ENCODE measurements at regions not wholly inside any gene's neighbourhood (a gene's known extent, or its start where the extent isn't known, plus 50 kb on each side); places are given as distances from the start of the nearest gene placed in this dataset.

DNA sequence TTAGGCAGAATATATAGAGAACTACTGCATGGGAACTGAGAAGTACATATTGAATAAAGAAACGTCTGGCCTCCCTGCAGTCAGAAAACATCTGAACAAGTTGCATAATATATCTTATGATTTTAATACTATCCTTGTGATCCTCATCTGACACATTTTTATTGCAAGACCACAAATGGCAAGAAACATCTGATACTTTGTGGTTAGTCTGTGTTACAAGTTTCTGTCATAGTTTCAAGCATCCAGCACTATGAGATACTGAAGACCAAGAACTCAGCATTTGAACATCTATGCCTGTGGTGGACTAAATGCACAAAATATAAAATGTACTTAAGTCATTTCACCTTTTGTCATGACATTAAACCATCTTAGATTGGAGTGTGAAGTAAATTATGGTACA is 1175.8 kb upstream of the MIR17HG start:
- WGBS, 2 donors: 27 to 45% methylated on average over 1 of the region's 1 CpG
- Histone ChIP-seq H3K27me3 (ENCODE audit: control insufficient read depth in 1 of 2, insufficient read depth in 2 of 2, low read length in 2 of 2) (no peaks in the 10 kb centered on the region), H3K4me3 (ENCODE audit: low read depth in 1 of 2, low read length in 2 of 2) (no peak overlapping the region), H3K36me3 (ENCODE audit: control insufficient read depth in 2 of 2, insufficient read depth in 2 of 2, low read length in 1 of 2) (no peaks in the 10 kb centered on the region), H3K9me3 (ENCODE audit: control insufficient read depth in 2 of 2, insufficient read depth in 1 of 2, low read depth in 1 of 2, low read length in 1 of 2) (no peaks in the 10 kb centered on the region), H3K4me1 (ENCODE audit: control insufficient read depth in 2 of 2, insufficient read depth in 2 of 2, low read length in 1 of 2) (no peaks in the 10 kb centered on the region), H3K27ac (ENCODE audit: low read depth in 2 of 2, low read length in 1 of 2) (no peak overlapping the region)

GRCh38 chr13:90177512-90177911 is 1170.0 kb upstream of the MIR17HG start:
- Histone ChIP-seq H3K9me3 (ENCODE audit: control insufficient read depth in 2 of 2, insufficient read depth in 1 of 2, low read depth in 1 of 2, low read length in 1 of 2) (no peaks in the 10 kb centered on the region), H3K27ac (ENCODE audit: low read depth in 2 of 2, low read length in 1 of 2) (no peak overlapping the region), H3K27me3 (ENCODE audit: control insufficient read depth in 1 of 2, insufficient read depth in 2 of 2, low read length in 2 of 2) (no peaks in the 10 kb centered on the region), H3K4me3 (ENCODE audit: low read depth in 1 of 2, low read length in 2 of 2) (no peak overlapping the region), H3K36me3 (ENCODE audit: control insufficient read depth in 2 of 2, insufficient read depth in 2 of 2, low read length in 1 of 2) (no peaks in the 10 kb centered on the region), H3K4me1 (ENCODE audit: control insufficient read depth in 2 of 2, insufficient read depth in 2 of 2, low read length in 1 of 2) (no peaks in the 10 kb centered on the region)
- 79 to 84% methylated on average over 1 of the region's 1 CpG for WGBS, 2 donors

DNA sequence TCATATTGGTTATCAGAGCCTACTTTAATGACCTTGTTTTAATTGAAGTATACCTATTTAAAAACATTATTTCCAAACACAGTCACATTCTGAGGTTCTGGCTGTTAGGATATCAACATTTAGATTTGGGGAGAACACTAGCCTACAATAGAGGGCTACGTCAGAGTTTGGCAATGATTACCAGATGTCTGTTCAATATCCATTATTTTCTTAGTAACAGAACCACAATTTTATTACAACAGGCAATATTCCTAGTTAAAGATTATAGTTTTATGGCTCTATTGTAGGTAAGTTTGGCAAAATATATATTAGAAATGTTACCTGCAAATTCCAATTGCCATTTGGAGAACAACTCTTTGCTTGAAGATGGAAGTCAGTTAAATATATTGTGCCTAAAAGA is 1163.1 kb upstream of the MIR17HG start:
- no peaks in the 10 kb centered on the region for H3K4me1 ChIP-seq (ENCODE audit: control insufficient read depth in 2 of 2, insufficient read depth in 2 of 2, low read length in 1 of 2)
- no peaks in the 10 kb centered on the region for H3K27me3 ChIP-seq (ENCODE audit: control insufficient read depth in 1 of 2, insufficient read depth in 2 of 2, low read length in 2 of 2)
- H3K27ac ChIP-seq (ENCODE audit: low read depth in 2 of 2, low read length in 1 of 2): no peak overlapping the region
- WGBS, 2 donors: 59 to 84% methylated on average over 1 of the region's 1 CpG
- no peaks in the 10 kb centered on the region for H3K36me3 ChIP-seq (ENCODE audit: control insufficient read depth in 2 of 2, insufficient read depth in 2 of 2, low read length in 1 of 2)
- no peak overlapping the region for H3K4me3 ChIP-seq (ENCODE audit: low read depth in 1 of 2, low read length in 2 of 2)
- H3K9me3 ChIP-seq (ENCODE audit: control insufficient read depth in 2 of 2, insufficient read depth in 1 of 2, low read depth in 1 of 2, low read length in 1 of 2): no peaks in the 10 kb centered on the region

DNA sequence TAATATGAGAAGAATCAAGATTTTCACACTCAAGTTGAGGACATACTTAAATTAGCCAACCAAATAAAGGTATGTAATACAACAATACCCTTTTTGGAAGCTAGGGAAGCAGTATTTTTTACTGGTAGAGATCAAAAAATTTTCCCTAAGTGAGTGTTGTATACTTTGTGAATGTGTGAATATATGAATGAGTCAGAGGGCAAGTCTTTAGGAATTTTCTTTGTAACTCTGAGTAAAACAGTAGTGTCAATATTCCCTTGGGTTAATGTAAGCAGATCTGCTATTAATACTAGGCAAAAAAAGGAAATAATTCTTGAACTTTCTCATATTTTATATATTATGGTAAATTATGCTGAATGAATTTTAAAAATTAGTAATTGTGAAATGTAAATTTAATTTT is 1161.8 kb upstream of the MIR17HG start:
- no peaks in the 10 kb centered on the region for H3K4me1 ChIP-seq (ENCODE audit: control insufficient read depth in 2 of 2, insufficient read depth in 2 of 2, low read length in 1 of 2)
- H3K36me3 ChIP-seq (ENCODE audit: control insufficient read depth in 2 of 2, insufficient read depth in 2 of 2, low read length in 1 of 2): no peaks in the 10 kb centered on the region
- H3K27ac ChIP-seq (ENCODE audit: low read depth in 2 of 2, low read length in 1 of 2): no peak overlapping the region
- no peaks in the 10 kb centered on the region for H3K9me3 ChIP-seq (ENCODE audit: control insufficient read depth in 2 of 2, insufficient read depth in 1 of 2, low read depth in 1 of 2, low read length in 1 of 2)
- no peaks in the 10 kb centered on the region for H3K27me3 ChIP-seq (ENCODE audit: control insufficient read depth in 1 of 2, insufficient read depth in 2 of 2, low read length in 2 of 2)
- H3K4me3 ChIP-seq (ENCODE audit: low read depth in 1 of 2, low read length in 2 of 2): no peak overlapping the region

DNA sequence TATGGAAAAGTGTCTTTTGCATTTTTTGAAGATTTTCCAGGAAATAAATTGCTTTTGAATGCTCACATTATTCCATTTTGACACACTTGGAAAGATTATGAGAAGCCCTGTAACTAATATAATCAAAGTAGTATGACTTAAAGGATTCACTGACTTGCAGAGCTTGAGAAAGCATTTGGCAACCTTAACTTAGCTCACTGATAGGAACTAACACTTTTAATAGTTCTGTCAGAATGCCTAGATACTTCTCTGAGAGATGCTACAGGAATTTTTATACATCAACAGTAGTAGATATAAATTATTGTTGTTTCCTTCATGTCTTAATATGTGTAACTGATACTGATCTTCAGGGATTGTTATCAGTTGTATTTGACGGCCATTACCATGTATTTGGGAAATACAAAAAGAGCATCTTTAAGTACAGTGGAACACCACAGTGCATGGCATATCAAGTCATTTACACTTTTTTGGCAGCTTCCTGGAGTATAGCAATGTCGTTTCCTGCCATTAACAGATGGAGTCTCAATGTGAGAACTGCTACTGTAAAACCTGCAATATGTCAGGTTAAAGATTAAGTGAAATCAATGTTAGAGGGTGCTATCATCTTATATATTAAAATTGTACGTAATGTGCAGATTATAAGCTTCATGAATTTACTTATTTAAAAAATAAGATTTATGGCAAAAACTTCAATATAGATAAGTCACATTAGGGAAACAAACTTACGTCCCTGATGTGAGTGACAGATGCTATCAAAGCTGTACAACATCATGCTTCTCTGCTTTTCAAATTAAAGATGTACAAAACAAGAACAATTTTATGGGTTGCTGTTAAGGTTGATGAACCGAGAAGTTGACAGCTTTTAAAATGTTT is 1159.8 kb upstream of the MIR17HG start:
- Histone ChIP-seq H3K27me3 (ENCODE audit: control insufficient read depth in 1 of 2, insufficient read depth in 2 of 2, low read length in 2 of 2) (no peaks in the 10 kb centered on the region), H3K36me3 (ENCODE audit: control insufficient read depth in 2 of 2, insufficient read depth in 2 of 2, low read length in 1 of 2) (no peaks in the 10 kb centered on the region), H3K9me3 (ENCODE audit: control insufficient read depth in 2 of 2, insufficient read depth in 1 of 2, low read depth in 1 of 2, low read length in 1 of 2) (no peaks in the 10 kb centered on the region), H3K27ac (ENCODE audit: low read depth in 2 of 2, low read length in 1 of 2) (no peak overlapping the region), H3K4me3 (ENCODE audit: low read depth in 1 of 2, low read length in 2 of 2) (no peak overlapping the region), H3K4me1 (ENCODE audit: control insufficient read depth in 2 of 2, insufficient read depth in 2 of 2, low read length in 1 of 2) (no peaks in the 10 kb centered on the region)
- 71 to 76% methylated on average over 5 of the region's 5 CpGs for WGBS, 2 donors

GRCh38 chr13:90188351-90188636 is 1159.2 kb upstream of the MIR17HG start:
- WGBS, 2 donors: 73 to 78% methylated on average over 3 of the region's 3 CpGs
- no peaks in the 10 kb centered on the region for H3K4me1 ChIP-seq (ENCODE audit: control insufficient read depth in 2 of 2, insufficient read depth in 2 of 2, low read length in 1 of 2)
- H3K36me3 ChIP-seq (ENCODE audit: control insufficient read depth in 2 of 2, insufficient read depth in 2 of 2, low read length in 1 of 2): no peaks in the 10 kb centered on the region
- H3K27ac ChIP-seq (ENCODE audit: low read depth in 2 of 2, low read length in 1 of 2): no peak overlapping the region
- H3K27me3 ChIP-seq (ENCODE audit: control insufficient read depth in 1 of 2, insufficient read depth in 2 of 2, low read length in 2 of 2): no peaks in the 10 kb centered on the region
- H3K9me3 ChIP-seq (ENCODE audit: control insufficient read depth in 2 of 2, insufficient read depth in 1 of 2, low read depth in 1 of 2, low read length in 1 of 2): no peaks in the 10 kb centered on the region
- no peak overlapping the region for H3K4me3 ChIP-seq (ENCODE audit: low read depth in 1 of 2, low read length in 2 of 2)

- H3K9me3 ChIP-seq (ENCODE audit: control insufficient read depth in 2 of 2, insufficient read depth in 1 of 2, low read depth in 1 of 2, low read length in 1 of 2): no peaks in the 10 kb centered on the region
- H3K36me3 ChIP-seq (ENCODE audit: control insufficient read depth in 2 of 2, insufficient read depth in 2 of 2, low read length in 1 of 2): no peaks in the 10 kb centered on the region
- no peak overlapping the region for H3K27ac ChIP-seq (ENCODE audit: low read depth in 2 of 2, low read length in 1 of 2)
- no peaks in the 10 kb centered on the region for H3K4me1 ChIP-seq (ENCODE audit: control insufficient read depth in 2 of 2, insufficient read depth in 2 of 2, low read length in 1 of 2)
- no peak overlapping the region for H3K4me3 ChIP-seq (ENCODE audit: low read depth in 1 of 2, low read length in 2 of 2)
- no peaks in the 10 kb centered on the region for H3K27me3 ChIP-seq (ENCODE audit: control insufficient read depth in 1 of 2, insufficient read depth in 2 of 2, low read length in 2 of 2)
- 61 to 64% methylated on average over 2 of the region's 2 CpGs for WGBS, 2 donors
These were observed 1149.8 kb upstream of the MIR17HG start for GRCh38 chr13:90197722-90198121.

DNA sequence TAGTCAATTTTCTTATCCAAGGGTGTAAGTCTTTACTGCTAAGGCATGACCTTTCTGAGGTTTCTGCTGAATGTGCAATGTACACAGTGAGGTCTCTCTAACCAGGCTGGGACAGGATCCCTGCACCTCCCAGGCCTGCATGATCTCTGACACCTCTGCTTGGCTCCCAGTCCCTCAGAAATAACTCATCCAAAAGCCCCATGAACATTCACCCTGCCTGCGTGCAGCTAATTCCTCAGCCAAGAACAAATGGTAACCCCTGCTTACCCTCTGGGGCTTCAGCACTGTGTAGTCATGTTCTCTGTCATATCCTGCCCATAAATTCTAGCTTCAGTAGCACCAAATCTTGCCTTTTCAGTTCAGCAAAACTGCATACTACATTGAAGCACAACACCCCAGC is 1146.3 kb upstream of the MIR17HG start:
- no peaks in the 10 kb centered on the region for H3K27me3 ChIP-seq (ENCODE audit: control insufficient read depth in 1 of 2, insufficient read depth in 2 of 2, low read length in 2 of 2)
- H3K4me1 ChIP-seq (ENCODE audit: control insufficient read depth in 2 of 2, insufficient read depth in 2 of 2, low read length in 1 of 2): no peaks in the 10 kb centered on the region
- WGBS, 2 donors: 28 to 42% methylated on average over 1 of the region's 1 CpG
- no peak overlapping the region for H3K4me3 ChIP-seq (ENCODE audit: low read depth in 1 of 2, low read length in 2 of 2)
- no peak overlapping the region for H3K27ac ChIP-seq (ENCODE audit: low read depth in 2 of 2, low read length in 1 of 2)
- no peaks in the 10 kb centered on the region for H3K9me3 ChIP-seq (ENCODE audit: control insufficient read depth in 2 of 2, insufficient read depth in 1 of 2, low read depth in 1 of 2, low read length in 1 of 2)
- no peaks in the 10 kb centered on the region for H3K36me3 ChIP-seq (ENCODE audit: control insufficient read depth in 2 of 2, insufficient read depth in 2 of 2, low read length in 1 of 2)

- Histone ChIP-seq H3K27ac (ENCODE audit: low read depth in 2 of 2, low read length in 1 of 2) (no peak overlapping the region), H3K27me3 (ENCODE audit: control insufficient read depth in 1 of 2, insufficient read depth in 2 of 2, low read length in 2 of 2) (no peaks in the 10 kb centered on the region), H3K36me3 (ENCODE audit: control insufficient read depth in 2 of 2, insufficient read depth in 2 of 2, low read length in 1 of 2) (no peaks in the 10 kb centered on the region), H3K4me3 (ENCODE audit: low read depth in 1 of 2, low read length in 2 of 2) (no peak overlapping the region), H3K9me3 (ENCODE audit: control insufficient read depth in 2 of 2, insufficient read depth in 1 of 2, low read depth in 1 of 2, low read length in 1 of 2) (no peaks in the 10 kb centered on the region), H3K4me1 (ENCODE audit: control insufficient read depth in 2 of 2, insufficient read depth in 2 of 2, low read length in 1 of 2) (no peaks in the 10 kb centered on the region)
- WGBS, 2 donors: 53 to 81% methylated on average over 7 of the region's 7 CpGs
These were observed 1145.6 kb upstream of the MIR17HG start for GRCh38 chr13:90201676-90202460.

GRCh38 chr13:90205081-90205480 is 1142.4 kb upstream of the MIR17HG start:
- H3K27ac ChIP-seq (ENCODE audit: low read depth in 2 of 2, low read length in 1 of 2): no peak overlapping the region
- 40 to 50% methylated on average over 1 of the region's 1 CpG for WGBS, 2 donors
- no peak overlapping the region for H3K4me3 ChIP-seq (ENCODE audit: low read depth in 1 of 2, low read length in 2 of 2)
- H3K27me3 ChIP-seq (ENCODE audit: control insufficient read depth in 1 of 2, insufficient read depth in 2 of 2, low read length in 2 of 2): no peaks in the 10 kb centered on the region
- H3K36me3 ChIP-seq (ENCODE audit: control insufficient read depth in 2 of 2, insufficient read depth in 2 of 2, low read length in 1 of 2): no peaks in the 10 kb centered on the region
- no peaks in the 10 kb centered on the region for H3K9me3 ChIP-seq (ENCODE audit: control insufficient read depth in 2 of 2, insufficient read depth in 1 of 2, low read depth in 1 of 2, low read length in 1 of 2)
- H3K4me1 ChIP-seq (ENCODE audit: control insufficient read depth in 2 of 2, insufficient read depth in 2 of 2, low read length in 1 of 2): no peaks in the 10 kb centered on the region

Measured in esophagus (tissue), 2 donors.